Stimulated activated CD4-positive, alpha-beta T cell treated with anti-CD3 and anti-CD28 coated beads, Interleukin-12 subunit alpha, Interleukin-12 subunit beta, amount 100 ng/mL, for 24 hours (primary cell): ENCODE measurements at regions not wholly inside any gene's neighbourhood (a gene's known extent, or its start where the extent isn't known, plus 50 kb on each side); places are given as distances from the start of the nearest gene placed in this dataset.

Experiments
- DNase-seq, 2 experiments: peaks; one replicate each; pipeline ENCODE4 v3.0.0-alpha.2; 2020; ENCODE audit warnings: low read depth in 2 of 2

- DNase-seq: no peak
These were observed 401.1 kb upstream of the NFE2L3 start for GRCh38 chr7:25750744-25751508.

DNA sequence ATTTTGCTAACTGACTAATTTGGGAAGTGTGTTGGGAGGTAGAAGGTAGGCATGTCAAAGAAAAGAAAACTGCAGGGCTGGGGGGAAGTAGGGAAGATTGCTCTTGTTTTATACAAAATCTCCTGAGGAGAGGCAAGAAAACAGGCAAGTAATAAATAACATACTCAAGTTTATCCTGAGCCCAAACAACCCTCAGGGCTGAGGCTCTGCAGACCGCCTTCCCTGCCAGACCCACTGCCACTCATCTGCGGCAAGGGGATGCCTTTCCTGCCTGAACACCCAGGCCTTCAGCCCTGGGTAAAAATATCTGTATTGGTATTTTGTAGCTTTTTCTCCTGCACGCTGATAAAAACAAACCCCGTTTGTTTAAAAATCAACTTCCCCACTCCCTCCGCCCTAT, 399.8 kb upstream of the NFE2L3 start:
- DNase-seq: no peak

- DNase-seq: no peak
These were observed 398.8 kb upstream of the NFE2L3 start for GRCh38 chr7:25752967-25753791.

GRCh38 chr7:25753837-25754236, 398.2 kb upstream of the NFE2L3 start:
- DNase-seq: no peak

- DNase-seq: no peak
These were observed 397.7 kb upstream of the NFE2L3 start for GRCh38 chr7:25754333-25754732.

GRCh38 chr7:25754751-25755150, 397.2 kb upstream of the NFE2L3 start:
- no peak for DNase-seq

- DNase-seq: no peak
These were observed 395.4 kb upstream of the NFE2L3 start for GRCh38 chr7:25756601-25757000.

DNA sequence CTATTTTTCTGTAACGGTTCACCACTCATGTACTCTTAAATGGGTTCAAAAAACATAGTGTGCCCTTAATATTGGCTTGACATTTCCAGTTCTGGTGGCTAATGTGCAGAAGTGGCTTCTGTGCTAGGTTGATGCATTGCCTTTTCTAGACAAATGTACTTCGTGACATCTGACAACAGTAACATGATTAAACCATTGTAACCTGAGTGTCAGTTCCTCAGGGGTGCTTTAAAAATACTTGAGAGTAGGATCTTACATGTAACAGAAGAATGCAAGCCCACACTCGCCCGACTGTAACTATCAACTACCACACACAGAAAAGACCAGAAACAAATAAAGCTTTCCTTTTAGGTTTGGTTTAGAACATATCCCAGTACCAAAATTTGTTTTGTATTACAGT, 393.4 kb upstream of the NFE2L3 start:
- no peak for DNase-seq

DNA sequence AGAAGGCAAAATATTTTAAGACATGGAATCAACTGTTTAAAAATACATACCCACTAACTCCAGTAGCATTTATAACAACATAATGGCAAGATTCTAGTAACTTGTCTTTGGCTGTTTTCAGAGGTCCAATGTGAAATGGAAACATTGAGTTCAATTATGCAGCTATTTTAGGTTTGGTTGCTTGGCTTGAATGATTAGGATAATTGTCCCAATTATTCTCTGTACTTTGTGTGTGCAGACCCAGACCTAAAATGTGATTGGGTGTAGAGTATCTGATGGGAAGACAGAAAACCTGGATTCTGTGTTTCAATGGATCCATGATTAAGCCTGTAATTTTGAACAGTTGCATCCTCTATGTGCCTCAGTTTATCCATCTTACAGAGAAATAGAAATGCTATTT, 392.7 kb upstream of the NFE2L3 start:
- DNase-seq: no peak

DNA sequence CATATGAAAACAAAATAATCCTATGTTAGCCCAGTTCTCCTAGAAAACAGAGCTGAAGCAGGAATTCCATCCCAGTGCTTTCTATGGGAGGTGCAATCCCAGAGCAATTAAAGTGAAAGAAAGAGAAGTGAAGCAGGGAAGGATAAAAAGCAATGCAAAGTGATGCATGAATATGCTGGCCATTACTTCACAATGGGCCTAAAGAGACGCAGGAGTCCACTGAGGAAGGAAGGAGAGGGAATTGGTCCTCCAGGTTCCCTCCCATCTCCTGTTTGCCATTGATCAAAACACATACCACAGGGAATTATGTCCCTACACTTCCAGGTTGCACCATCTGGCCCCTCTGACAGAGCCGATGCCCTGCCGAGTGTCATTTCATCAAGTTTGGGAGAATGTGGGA, 392.2 kb upstream of the NFE2L3 start:
- DNase-seq: no peak

DNA sequence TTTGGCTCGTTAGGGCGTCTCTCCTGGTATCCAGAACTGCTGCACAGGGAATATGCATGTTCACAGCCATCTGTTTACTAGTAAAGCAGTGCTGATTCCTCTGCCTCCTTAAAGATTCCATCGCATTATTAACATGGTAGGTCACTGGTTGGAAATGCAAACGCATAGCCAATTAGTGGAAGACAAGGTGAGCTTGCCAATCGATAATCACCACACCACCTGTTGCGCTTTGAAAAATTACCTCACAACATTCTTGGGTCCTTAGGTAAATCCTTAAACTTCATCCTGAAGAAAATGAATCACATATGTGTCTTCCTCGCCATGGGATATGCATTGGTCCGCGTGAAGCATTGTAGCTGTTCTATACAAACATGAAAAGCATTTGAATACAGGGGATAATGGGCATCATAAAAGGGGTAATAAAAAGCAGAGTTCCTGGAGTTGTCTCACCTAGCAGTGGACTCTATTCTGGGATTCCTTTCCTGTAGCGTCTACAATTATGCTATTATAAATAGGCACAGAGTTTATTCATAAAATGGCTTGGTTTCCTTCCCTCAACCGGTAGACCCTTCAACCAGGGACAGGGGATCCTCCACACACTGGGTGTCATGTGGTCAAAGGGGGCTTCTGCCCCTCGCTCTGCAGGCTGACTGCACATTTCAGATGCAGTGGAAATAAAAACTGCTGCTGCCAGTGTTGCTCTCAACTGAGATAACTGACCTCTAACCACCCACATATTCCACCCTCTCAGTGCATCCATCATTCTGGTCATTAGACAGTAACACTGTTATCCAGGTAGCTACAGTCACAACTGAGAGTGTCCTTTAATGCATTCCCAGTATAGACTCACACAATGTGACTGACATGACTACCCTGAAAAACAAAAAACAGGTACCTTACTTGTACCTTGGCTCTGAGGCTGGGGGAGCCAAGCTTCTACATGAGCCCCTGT, 389.2 kb upstream of the NFE2L3 start:
- DNase-seq: no peak

DNA sequence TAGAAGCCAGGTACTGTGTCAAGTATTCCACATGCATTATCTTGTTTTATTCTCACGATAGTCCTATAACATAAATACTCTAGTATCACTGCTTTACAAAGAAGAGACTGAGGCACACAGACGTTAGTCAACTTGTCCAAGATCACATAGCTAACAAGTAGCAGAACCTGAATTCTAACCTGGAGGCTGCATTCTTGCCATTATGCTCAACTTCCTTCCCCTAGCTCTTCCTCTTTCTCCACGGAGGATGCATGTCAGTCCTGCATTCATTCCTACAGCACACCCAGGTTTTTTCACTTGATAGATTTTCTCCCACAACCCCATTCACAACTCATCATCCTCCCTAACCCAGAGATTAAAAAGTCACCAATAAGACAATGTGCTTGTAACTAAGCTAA, 388.5 kb upstream of the NFE2L3 start:
- no peak for DNase-seq

- no peak for DNase-seq
These were observed 386.8 kb upstream of the NFE2L3 start for GRCh38 chr7:25765110-25765655.

DNA sequence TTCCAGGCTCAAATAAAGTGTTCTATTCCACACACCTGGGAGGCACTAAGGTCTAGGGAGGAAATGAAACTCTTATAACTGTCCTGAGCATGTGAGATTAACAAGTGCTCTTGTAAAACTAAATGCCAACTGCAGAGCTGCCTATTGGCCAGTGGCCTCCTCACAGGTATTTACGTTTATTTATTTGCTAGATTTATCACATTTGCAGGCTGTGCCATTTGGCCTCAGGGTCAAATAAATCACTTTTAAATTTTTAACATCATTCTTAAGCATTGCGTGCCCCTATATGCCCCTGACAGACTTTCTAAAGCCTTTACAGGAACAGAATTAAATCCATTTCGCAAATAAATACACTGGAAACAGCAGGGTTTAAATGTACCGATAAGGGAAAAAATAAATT, 381.8 kb upstream of the NFE2L3 start:
- no peak for DNase-seq

DNA sequence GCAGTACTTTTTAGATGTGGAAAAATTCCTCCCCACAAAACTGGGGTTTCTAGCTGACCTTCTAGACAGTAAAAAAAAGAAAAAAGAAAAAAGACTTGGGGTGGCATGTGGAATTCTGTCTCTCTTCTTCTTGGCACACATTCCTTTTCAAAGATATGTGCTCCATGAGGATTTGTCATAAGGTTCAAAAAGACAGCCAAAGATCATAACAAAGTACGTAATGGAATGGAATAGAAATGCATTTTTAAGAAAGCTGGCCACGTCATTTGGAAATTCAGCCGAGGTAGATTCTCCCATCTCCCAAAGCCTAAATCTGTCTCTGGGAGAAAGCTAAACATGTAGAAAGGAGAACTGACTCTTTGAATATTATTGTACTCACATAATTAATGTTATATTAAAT, 381.3 kb upstream of the NFE2L3 start:
- DNase-seq: no peak

DNA sequence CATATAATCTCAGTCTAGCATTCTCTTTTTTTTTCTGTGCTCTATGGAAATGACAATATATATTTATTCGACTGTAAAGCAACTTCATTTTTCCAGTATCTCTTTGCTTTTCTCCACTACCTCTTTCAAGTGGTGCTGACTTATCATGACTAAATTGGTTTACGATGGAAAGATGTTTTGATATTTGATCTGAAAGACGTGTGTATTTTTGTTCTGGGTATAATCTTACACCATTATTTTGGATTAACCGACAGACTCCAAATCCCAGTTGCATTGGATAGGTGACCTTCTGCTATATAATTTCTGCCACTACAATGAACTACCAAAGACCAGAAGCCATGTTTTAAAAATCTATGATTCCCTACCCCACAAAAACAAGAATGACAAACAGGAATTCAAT, 380.5 kb upstream of the NFE2L3 start:
- DNase-seq: no peak

GRCh38 chr7:25772802-25773201, 379.2 kb upstream of the NFE2L3 start:
- DNase-seq: no peak

DNA sequence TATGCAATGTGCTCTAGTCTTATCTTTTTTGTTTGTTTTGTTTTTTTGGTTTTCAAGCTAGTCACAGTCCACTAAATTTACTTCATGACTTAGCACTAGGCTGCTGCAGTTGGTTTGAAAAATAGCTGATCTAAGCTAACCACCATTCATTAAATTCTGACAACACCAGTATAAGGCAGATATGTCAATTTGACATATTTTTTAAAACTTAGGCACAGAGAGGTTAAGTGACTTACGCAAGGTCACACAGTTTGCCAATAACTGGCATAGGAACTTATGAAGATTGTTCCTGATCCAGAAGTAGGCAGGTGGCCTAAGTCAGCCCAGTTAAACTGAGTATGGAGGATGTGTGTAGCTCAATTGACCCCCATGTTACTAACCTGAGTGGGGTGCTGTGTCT, 377.3 kb upstream of the NFE2L3 start:
- no peak for DNase-seq

- DNase-seq: no peak
These were observed 376.4 kb upstream of the NFE2L3 start for GRCh38 chr7:25775570-25775969.

DNA sequence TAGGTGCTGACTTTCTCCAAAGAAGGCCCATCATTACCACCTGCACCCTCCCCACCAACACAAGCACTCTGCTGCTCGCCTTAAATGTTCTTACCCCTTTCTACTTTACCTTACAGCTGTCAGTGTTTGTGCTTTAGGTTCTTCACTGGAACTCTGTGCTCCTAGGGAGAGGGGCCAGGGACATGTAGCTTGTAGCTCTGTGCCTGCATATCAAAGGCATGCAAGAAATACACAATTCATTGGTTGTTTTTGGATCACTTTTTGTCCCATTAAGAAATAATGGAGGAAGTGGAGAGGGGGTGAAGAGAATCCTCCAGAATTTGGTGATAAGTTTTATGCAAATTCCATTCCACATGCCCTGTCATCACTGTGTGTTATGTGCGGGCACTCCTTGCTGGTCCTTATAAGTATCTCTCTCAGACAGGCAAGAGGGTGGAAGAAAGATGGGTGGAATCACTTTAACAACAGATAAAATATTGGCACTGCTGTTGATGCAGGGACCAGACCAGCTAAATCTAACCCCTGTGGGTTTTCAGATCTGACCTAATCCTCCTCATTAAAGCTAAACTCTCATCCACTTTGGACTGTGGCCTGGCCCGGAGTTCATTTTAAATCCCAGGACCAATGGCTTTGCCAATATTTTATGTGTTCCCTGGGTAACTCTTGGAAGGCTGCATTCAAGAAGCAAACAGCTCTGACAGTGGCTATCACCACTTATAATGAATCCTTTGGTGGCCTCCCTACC, 375.8 kb upstream of the NFE2L3 start:
- no peak for DNase-seq

DNA sequence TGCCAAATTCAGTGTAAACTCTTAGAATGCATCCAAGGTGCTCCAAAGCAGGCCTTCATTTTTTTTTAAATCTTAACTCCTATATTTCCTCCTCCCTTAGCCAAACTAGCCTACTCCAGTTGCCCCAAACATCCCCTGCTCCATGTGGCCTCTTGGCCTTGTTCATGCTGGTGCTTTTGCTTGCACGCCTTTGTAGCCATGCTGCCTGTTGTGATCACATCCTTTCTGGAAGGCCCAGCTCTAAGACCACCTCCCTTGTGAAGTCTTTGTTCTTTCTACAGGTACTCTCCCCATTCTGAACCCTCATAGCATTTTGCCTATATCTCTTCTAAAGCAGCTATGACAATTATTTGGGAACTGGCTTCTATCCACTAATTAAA, 375.3 kb upstream of the NFE2L3 start:
- no peak for DNase-seq
